GM10248 (cell line): ENCODE measurements at regions not wholly inside any gene's neighbourhood (a gene's known extent, or its start where the extent isn't known, plus 50 kb on each side); places are given as distances from the start of the nearest gene placed in this dataset.

ENCODE experiments used
- CTCF ChIA-PET: fragments of 300-600 bp; sonication (Branson Sonifier 250); formaldehyde crosslinking; extraction: SDS; loops from one replicate; lab custom pipeline; 2021; ENCODE audit warnings: antibody characterized with exemption; lab: Yijun Ruan, JAX
- POLR2A ChIA-PET: fragments of 350-650 bp; sonication (Branson Sonifier 250); formaldehyde crosslinking; extraction: SDS; loops from one replicate; lab custom pipeline; 2020; ENCODE audit warnings: antibody characterized with exemption; lab: Yijun Ruan, JAX
- DNase-seq: peaks from one replicate; pipeline ENCODE4 v3.0.0; 2012; ENCODE audit errors: extremely low spot score
- TF ChIP-seq, protein P1 (sequence below): IDR thresholded peaks from 2 replicates; pipeline ENCODE4 v1.5.1; 2012; ENCODE audit warnings: mild to moderate bottlenecking, low read depth; ENCODE audit errors: extremely low read depth, missing control alignments, control extremely low read depth

DNA sequence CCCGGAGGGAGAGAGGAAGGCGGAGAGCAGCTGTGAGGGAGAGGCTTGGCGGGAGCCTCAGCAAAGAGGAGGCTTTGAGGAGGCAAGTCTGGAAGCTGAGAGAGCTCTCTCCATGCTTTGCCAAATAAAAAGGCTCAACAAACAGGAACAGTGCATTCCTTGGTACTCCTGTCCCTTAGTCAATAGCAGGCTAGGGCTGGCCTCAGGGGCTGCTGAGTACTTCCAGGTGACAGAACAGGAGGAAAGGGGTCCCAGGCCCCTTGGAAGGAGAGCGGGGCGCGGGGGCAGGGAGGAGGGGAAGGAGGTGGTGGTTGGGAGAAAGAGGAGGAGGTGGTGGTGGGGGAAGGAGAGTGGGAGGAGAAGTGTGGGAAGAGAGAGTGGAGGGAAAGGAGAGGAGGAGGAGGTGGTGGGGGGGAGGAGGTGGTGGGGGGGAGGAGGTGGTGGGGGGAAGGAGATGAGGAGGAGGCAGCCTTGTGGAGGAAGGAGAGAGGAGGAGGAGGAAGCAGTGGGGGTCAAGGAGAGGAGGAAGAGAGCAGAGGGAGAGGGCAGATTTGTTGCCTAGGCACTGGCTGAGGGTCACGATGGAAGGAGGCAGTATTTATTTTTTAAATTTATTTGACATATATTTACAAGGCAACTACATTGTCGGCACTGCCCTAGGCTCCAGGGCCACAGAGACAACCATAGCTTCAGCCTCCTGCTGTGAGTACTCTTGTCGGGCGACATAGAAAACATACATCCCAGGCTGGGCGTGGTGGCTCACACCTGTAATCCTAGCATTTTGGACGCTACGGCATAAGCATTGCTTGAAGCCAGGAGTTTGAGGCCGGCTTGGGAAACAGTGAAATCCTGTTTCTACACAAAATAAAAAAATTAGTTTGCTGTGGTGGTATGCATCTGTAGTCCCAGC is 74.2 kb upstream of the ZBED5 start:
- DNase-seq, result peak; percentile 23
- ChIA-PET CTCF (interaction anchor here (1.9 to 2.4 kb wide), 4 partner anchors 89 to 856 kb away, joined by 4 to 8 read pairs (median 6); no protein-coding TSS in a partner anchor), POLR2A (interaction anchor here (1.4 kb wide), 1 partner anchor 123 kb away, joined by 7 read pairs; the partner anchor contains the start of gene EIF4G2)
- TF ChIP-seq, protein P1, sequence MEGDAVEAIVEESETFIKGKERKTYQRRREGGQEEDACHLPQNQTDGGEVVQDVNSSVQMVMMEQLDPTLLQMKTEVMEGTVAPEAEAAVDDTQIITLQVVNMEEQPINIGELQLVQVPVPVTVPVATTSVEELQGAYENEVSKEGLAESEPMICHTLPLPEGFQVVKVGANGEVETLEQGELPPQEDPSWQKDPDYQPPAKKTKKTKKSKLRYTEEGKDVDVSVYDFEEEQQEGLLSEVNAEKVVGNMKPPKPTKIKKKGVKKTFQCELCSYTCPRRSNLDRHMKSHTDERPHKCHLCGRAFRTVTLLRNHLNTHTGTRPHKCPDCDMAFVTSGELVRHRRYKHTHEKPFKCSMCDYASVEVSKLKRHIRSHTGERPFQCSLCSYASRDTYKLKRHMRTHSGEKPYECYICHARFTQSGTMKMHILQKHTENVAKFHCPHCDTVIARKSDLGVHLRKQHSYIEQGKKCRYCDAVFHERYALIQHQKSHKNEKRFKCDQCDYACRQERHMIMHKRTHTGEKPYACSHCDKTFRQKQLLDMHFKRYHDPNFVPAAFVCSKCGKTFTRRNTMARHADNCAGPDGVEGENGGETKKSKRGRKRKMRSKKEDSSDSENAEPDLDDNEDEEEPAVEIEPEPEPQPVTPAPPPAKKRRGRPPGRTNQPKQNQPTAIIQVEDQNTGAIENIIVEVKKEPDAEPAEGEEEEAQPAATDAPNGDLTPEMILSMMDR, result no peak

DNA sequence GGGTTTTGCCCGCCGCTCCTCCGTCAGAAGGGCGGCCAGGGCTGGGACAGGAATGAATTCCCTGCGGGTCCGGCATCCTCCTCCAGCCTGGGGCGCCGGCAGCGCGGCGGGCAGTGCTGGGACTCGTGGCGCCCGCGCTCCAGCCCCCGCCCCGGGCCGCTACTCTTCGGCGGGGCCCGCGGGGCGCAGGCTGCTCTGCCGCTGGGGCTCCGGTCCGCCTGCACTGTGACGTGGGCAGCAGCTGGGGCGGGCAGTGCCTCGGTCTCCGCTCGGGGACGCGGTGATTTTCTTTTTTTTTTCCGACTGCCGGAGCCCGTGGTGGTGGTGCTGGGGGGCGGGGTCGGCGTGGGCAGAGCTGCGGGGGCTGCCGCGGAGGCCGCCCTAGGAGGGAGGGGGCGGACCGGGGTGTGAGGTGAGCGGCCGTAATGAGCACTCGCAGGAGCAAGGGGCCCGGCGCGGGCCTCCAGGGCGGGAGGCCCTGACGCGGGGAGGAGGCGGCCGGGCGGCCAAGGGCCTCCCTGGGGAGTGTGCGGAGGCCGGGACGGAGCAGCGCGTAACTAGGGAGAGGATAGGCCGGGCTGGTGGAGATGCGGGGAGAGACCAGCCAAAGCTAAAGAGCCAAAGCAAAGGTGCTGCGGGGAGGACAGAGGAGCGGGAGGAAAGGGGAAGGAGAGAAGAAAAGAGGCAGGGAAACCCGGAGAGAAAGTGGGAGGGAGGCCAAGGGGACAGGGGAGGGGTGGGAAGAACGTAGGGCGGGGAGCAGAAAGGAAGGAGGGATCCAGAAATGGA is 73.3 kb upstream of the ZBED5 start:
- peak; percentile 50 for DNase-seq
- TF ChIP-seq, protein P1, result no peak
- ChIA-PET CTCF (interaction anchor here (1.0 to 2.4 kb wide), 8 partner anchors 10 to 857 kb away, joined by 3 to 8 read pairs (median 4); no protein-coding TSS in a partner anchor), POLR2A (interaction anchor here (1.4 kb wide), 1 partner anchor 123 kb away, joined by 7 read pairs; the partner anchor contains the start of gene EIF4G2)

DNA sequence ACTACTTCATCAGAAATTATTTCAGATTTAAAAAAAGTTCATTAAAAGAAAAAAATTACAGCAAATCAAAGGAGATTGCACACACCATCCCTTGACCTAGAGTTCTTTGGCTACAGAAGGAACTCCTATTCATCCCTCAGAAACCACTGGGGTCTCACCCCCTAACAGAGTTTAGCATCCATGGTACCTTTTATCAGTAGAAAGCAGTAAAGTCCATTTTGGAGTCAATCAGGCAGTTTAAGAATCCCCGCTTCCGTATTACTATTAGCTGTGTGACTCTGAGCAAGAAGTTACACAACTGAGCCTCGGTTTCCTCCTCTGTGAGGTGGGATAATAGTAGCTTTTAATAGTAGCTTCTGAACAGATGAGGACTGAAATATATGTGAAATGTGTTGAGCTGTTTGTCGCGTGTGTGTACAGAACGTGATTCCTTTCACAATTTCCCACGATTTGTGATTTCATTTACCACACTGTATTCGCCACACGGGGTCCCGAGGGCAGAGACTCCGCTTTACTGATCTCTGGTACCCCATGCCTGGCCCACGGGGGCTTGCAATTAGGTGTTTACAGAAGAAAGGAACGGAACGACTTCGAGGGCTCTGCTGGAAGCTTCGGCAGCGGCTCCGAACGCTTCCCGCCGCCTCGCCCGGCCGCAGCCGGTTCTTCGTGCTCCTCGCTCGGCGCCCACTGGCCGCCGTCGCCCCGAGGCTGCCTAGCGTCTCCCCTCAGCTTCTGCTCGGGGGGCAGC is 72.5 kb upstream of the ZBED5 start:
- ChIA-PET CTCF (interaction anchor here (1.0 to 2.4 kb wide), 8 partner anchors 9 to 858 kb away, joined by 3 to 8 read pairs (median 4); no protein-coding TSS in a partner anchor), POLR2A (no interaction called here)
- TF ChIP-seq, protein P1, result no peak
- DNase-seq, result no peak

DNA sequence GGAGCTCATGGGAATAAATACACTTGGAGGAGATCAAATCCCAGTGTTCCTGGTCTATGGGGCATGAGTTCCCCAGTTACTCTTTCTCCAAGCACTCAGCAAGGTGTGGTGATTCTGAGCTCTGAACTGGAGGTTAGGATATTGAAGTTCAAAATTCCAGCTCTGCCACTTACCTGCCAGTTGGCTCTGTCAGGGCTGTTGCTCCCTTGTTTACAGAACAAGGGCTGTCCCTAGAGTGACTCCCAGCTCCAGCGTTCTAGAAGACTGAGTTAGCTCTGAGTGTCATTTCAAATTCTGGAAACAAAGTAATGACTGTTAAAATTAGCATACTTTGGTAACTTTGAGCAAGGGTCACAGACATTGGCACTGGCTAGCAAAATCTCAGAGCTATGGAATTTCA is 69.7 kb upstream of the ZBED5 start:
- TF ChIP-seq, protein P1, result no peak
- POLR2A ChIA-PET, result no interaction called here
- DNase-seq, result no peak
- CTCF ChIA-PET, result interaction anchor here (0.8 to 3.9 kb wide), 7 partner anchors 9 to 135 kb away, joined by 3 to 12 read pairs (median 3); no protein-coding TSS in a partner anchor

DNA sequence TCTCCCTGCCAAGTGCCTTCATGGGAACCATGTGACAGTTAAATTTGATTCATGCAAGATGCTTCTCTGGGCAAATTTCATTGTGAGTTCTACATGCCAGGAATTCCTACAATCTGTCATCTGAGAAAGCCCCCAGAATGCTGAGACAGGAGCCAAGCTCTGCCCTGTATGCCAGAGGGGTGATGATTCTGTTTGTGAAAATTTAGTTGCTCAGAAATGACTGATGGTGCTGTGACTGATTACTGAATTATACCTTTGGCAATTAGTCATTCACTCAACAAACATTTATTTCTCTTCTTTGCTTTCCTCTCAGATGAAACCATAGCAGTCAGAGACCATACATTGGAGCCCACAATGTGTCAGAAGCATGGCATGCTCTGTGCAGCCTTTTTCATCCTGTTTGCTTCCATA is 69.0 kb upstream of the ZBED5 start:
- POLR2A ChIA-PET, result no interaction called here
- no peak for DNase-seq
- CTCF ChIA-PET, result interaction anchor here (0.8 to 3.9 kb wide), 7 partner anchors 10 to 1118 kb away, joined by 3 to 12 read pairs (median 3); no protein-coding TSS in a partner anchor
- TF ChIP-seq, protein P1, result no peak
